GM18520 (cell line): ENCODE measurements at regions not wholly inside any gene's neighbourhood (a gene's known extent, or its start where the extent isn't known, plus 50 kb on each side); places are given as distances from the start of the nearest gene placed in this dataset.
"Not testable (repeated sequence)": the region's sequence is repeated elsewhere in the genome, so short reads cannot be mapped to it uniquely, and the experiment has no call there.

Experiments used
- ATAC-seq: cut with Tn5 transposase; IDR thresholded peaks from one replicate; pipeline ENCODE4 v1.9.1; 2021; ENCODE audit not compliant: unreplicated experiment

DNA sequence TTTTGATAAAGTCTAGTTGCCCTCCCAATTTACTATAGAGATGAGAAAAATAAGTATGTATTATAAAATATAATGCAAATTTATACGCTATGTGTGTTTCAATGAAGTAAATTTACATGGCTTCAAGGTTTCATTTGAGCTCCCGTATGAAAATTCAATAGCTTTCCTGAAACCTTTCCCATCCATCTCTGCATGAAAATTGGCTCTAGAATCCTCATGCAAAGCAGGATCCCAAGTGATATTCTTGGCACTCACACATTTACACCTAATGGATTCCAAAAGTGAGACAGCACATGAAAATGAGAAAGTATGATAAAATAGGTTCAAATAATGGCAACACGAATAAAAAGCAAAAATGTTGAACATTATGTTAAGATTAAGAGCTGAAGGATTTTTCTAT lies 1595.8 kb upstream of the SEL1L start:
- no peak for ATAC-seq

DNA sequence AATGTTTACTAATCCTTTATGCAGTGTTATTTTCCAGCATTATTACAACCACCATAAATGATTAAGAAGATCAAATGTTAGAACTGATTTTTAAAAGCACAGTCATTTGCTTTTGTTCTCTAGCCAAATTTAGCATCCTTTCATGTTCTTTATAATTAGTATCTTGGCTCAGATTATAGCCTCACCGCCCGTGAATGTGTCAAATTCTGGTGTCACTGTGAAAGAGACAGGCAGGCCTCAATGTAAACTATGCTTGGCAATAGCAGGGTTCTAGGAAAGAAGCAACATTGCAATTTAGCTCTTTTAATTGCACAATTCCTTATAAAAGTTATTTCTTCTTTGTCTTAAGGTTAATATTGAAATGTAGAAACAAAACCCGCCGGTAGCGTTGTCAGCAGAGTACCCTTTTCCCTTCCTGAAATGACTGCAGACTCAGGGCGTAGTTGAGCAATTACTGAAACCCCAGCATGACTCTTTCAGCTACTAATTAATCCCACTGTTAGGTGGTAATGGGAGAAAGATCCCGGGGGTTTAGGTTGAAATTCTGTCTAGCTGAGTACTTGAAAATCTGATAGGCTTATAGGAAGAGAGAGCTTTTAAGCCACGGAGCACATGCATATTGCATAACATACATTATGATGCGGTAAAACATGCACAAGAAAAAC lies 1600.5 kb upstream of the SEL1L start:
- no peak for ATAC-seq

DNA sequence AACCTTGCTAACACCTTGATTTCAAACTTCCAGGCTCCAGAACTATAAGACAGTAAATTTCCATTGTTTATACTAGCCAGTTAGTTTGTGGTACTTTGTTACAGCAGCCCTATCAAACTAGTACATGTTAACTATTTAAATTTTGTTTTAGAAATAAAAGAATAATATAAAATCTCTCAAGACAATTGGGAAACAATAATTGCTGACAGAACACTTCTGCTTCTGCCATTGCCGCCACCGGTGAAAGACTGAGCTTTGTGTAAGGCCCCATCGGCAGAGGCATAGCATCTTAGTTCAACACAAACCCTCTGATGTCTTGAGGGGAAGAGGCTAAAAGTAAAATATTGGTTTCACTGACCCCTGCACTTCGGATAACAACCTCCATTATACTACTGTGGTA lies 1607.1 kb upstream of the SEL1L start:
- no peak for ATAC-seq

DNA sequence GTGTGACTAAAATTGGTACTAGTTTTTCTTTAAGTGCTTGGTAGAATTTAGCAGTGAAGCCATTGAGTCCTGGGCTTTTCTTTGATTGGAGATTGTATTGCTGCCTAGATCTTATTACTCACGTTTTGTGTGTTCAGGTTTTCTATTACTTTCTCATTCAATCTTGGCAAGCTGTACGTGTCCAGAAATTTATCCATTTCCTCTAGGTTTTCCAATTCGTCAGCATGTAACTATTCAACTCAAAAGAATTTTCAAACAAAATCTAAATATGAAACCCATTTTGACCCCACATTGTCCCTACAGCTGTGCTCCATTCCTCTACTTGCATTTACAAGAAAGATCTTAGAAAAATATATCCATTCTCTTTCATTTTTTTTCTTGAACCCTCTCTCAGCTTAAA lies 1613.4 kb upstream of the SEL1L start:
- ATAC-seq: no peak

DNA sequence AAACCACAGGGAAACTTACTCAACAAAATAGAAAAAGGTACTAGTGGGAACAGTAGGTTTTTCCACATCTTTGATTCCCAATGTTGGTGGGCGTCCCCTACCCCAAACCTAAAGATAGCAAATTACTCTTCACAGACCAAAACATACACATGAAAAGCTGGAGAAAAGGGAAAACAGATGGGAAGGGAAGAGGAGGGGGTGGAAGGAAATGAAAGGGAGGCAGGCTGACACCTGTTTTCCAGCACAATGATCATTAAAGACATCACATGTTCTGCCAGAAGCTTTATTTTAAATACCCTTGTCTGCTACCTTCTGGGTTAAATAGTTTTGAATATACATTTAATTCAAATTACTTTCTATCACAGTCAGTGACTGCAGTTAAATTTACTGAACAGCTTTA lies 1617.9 kb upstream of the SEL1L start:
- no peak for ATAC-seq

DNA sequence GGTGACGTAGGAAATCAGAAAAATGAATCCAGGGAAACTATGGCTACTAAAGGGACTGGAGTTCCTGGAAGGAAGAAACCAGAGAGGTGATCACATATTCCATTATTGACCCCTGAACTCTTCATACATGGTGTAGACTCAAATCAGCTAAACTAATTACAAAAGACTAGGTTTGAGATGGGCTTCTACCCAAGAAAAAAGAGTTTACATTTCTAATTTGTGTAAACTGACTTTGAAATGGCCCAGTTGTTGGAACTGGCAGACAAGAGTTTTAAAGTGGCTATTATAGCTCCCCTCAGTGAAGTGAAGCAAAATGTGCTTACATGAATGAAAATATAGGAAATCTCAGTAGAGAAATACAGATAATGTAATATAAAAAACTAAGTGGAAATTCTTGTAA lies 1619.4 kb upstream of the SEL1L start:
- no peak for ATAC-seq

DNA sequence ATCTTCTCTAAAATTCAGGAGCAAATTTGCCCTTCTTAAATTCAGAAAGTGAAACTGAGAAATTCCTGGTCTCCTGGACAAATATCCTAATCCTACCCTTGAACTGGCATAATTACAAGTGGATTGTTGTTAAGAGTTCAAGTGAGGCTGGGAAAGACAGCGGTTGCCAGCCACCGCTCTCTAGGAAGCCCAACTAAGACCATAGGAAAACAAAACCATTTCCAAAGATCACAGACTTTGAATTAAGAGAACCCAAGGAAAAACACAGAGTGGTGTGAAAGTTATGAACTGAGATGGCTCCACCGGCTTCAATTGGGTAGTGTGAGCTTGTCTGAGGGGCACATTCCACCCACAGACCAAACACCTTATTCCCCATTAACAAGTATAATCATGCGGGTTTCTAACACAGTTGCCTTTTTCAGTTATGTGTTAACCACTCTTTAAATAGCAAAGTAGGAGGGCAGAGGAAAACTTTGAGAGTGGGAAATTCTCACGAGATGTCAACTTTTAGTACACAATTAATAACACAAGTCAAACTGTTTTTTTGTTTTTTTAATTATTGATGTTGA lies 1628.8 kb upstream of the SEL1L start:
- ATAC-seq: no peak

DNA sequence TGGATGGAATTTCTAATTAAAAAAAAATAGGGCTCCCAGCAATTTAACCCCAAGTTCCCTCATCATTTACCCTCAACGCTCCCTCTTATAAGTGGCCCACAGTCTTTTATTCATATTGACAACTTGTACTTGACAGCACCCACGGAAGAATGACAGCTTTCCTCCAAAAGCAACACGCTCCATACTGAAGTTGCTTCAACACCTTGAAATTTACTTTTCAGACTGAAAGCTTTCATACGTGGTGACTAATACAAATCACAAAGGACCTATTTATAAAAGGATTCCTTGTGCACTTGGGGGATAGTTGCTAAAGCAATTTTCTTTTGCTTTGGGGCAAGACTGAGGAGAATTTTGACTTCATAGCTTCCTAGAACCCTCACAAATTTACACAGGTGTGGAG lies 1629.4 kb upstream of the SEL1L start:
- ATAC-seq: no peak

DNA sequence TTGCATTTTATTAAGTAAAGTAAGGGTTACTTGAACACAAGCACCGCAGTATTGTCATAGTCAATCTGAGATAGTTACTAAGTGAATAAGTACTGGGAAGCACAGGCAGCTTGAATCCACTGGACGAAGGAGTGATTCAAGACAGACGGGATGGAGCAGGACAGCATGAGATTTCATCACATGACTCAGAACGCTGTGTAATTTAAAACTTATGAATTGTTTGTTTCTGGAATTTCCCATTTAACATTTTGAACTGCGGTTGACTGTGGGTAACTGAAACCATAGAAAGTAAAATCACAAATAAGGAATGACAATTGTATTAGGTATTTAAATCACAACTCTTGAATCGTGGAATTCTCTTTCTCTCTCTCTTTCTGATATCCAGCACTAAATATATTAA lies 1630.4 kb upstream of the SEL1L start:
- no peak for ATAC-seq

DNA sequence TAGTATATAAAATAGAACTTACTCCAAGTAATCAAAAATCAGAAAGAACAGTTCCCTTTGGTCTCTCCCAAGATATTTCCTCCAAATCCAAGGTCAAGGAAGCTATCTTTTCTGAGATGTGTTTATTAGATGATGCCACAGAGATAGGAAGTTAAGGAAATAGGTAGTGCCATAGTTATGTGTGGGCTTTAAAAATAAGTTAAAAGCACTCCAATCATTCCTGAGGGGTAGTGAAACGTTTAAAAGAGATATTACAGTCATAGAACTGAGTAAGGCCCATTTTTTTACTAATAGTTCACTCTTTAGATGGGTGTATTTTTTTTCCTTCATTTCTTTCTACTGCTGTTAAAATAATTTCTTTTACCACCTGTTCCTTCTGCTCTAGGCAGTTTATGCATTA lies 1630.9 kb upstream of the SEL1L start:
- ATAC-seq: no peak

DNA sequence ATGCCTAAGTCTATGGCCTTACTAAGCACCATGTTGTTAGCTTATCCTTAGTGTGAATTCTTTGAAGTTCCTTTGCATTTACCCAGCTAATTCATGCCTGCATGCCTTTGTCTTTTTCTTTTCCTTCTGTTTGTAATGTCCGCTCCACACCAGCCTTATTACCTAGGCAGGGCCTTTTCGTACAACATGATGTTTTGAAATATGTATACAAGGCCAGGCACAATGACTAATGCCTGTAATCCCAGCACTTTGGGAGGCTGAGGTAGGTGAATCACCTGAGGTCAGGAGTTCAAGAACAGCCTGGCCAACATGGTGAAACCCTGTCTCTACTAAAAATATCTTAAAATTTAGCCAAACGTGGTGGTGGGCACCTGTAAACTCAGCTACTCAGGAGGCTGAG lies 1636.5 kb upstream of the SEL1L start:
- no peak for ATAC-seq

DNA sequence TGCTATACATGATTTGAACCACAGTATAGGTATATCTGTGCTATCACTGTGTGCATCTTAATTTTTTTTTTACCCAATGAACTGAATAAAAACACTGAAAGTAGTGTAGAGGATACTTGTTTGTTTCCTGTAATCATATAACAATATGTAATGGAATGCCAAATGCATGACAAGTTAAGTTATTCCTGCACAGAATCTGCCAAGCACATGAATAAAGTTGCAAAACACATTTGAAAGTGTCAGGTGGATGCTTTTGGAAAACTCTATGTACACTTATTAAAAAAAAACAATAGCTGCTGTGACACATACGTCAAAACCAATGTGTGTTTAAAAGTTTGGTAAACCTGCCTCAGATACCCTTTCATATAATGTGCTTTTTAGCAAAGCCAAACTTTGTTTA lies 1638.1 kb upstream of the SEL1L start:
- no peak for ATAC-seq

DNA sequence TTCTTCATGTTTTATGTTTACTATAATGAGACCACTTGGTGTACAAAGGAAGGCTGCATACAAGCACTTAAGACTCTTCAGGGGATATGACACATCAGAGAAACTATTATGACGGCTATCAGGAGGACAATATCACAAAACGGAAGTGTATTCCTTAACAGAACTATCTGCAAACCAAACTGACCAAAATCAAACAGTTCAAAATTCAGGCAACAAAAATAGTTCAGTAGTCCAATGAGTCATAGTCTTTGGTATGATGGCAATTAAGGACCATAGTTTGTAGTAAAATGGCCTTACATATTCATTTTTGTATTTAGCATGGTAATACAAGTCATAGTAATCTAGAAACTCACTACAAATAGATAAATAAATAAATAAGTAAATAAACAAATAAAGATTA lies 1638.7 kb upstream of the SEL1L start:
- ATAC-seq: no peak

DNA sequence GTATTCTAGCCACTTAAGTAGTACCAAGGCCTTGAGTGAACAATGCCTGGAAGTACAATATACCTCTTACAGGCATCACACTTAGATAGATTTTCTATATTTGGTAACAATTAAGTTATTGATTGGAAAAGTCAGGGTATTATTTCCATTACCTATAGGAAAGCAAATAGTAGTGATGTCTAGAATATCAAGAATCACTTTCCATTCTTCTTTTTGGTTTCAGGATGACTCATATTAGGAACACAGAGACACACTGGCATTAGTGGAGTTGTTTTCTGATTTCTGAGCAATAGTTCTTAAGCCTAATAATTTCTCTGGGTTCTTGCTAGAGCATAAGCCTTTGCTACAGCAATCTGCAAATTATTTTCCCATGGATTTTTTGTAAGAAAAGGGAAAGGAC lies 1640.0 kb upstream of the SEL1L start:
- ATAC-seq: no peak

DNA sequence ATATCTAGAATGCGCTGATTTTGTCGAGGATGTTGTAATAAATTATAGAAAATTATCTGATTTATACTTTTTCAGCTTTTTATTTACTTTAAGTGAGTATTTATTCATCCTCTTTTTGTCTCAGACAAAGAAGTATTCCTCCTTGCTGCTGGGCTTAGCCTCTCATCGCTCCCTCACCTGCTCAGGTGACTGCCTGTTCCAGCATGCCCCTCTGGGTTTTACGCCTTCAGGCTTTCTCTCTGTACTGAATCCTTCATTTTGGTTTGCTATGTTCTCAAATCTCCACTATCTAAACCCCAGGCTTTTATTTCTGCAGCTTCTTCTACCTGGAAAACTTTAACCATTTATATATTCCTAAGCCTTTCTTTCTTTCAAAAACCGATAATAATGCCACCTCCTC lies 1650.9 kb upstream of the SEL1L start:
- ATAC-seq: no peak

DNA sequence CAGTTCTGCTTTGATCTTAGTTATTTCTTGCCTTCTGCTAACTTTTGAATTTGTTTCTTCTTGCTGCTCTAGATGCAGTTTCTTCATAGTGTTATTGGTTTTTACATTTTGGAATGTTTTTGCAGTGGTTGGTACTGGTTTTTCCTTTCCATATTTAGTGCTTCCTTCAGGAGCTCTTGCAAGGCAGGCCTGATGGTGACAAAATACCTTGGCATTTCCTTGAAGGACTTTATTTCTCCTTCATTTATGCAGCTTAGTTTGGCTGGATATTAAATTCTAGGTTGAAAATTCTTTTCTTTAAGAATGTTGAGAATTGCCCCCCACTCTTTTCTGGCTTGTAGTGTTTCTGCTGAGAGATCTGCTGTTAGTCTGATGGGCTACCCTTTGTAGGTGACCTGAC lies 1654.7 kb upstream of the SEL1L start:
- not testable (repeated sequence) for ATAC-seq

DNA sequence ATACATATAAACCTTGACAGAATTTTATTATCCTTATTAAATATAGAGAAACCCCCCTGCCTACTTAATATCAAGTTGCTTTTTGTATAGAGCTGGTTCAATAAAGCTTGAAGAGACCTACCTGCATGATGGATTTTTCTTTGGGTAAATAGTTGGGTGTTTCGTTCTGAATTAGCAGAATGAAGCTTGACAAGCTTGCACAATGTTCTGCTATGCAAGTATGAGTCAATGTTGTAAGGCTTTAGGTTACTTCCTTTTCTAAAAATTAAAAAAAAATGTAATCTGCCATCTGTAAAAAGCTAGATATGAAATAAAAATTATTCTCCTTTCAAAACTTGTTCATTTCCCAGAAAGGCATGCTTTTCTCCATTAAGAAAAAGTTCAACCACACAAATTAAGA lies 1662.6 kb upstream of the SEL1L start:
- ATAC-seq: no peak

DNA sequence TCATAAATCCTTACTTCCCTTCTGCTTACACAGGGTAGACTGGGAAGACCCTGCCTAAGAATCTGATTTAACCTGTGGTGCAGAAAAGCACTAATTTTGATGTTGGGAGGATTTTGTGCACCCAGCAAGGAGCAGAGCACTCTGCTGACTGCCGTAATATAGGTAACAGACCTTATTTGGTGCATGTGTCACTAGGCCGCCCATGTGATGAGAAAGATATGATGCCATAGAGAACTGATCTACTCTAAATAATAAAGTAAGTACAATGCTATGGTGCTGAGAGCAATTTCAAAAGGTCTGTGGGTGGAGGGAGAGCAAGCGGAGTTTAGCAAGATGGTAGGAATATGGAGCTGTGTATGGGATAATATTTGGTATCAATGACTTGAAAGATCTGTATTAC lies 1663.6 kb upstream of the SEL1L start:
- no peak for ATAC-seq

DNA sequence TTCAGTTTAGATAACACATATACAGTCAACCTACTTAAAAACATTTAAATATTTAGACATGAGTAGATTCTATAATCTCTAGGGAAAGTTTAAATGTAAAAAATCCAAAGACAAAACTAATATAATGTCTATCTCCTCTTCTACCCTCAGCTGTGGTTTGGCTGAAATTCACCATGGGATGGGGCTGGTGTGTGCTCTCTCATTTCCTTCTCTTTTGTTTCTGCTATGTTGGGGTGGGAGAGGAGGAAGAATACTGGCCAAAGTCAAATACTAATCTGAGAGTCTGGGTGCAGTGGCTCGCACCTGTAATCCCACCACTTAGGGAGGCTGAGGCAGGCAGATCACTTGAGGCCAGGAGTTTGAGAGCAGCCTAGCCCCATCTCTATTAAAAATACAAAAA lies 1673.9 kb upstream of the SEL1L start:
- no peak for ATAC-seq

DNA sequence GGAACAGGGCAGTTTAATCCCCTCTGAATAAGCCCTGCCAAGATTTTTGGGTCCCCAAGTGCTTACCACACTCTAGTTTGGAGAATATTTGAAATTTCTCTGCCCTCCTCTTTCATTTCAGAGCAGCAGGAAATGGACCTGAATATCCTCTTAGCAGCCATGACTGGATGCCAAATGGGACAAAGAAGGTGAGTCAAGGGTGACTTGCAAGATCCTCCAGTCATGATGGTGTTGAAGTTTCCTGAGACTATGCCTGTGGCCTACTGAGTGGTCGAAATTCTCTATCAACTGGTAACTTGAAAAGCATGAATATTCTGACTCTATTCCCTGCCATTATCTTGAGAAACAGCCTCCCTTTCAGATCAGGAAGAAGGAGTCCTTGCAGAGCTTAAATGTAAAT lies 1674.7 kb upstream of the SEL1L start:
- ATAC-seq: no peak

DNA sequence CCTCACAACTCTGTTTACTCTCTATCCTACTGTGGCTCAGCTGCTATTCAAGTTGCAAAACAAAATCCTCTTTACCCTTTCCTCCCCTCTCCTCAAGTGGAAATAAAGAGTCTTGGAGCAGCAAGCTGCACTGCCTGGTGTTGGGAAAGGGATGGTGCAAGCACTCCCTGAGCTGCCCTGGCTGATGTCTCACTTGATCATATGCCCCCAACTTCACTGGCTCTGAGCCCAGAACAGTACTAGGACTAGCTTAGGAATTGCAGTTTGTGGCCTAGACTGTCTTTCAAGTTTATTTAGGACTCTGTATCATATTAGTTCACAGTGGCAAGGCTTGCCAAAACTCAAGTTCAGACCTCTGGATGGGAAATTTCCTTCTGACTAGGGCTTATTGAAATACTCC lies 1683.8 kb upstream of the SEL1L start:
- no peak for ATAC-seq

DNA sequence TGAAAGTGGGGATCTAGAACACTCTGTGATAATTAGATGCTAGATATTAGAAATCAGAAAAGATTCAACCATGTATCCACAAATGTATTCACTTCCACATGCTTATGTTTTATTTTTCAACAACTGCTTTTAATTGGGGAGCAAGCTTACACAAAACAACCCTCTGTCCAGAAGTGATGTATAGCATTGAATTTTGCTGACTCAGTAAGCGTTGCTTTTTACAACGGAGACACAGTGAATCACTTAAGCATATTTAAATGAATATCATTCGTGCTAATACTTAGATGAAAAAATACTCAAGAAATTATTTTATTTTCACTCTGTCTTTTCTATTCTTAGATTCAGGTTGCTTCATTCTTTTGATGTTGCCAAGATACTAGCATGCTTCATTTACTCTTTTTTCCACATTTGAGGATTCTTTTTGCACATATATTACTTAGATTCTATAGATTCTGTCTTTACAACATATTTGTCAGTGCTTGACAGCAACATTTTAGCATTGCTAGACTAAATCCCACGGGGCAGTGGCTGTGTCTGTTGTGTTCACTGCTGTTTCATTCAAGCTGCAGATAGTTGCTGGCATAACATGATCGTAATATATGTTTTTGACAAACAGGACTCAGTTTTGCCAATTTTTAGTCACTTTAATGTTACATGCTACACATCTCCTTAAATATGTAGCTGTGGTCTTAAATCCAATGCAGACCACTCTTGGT lies 1714.4 kb upstream of the SEL1L start:
- no peak for ATAC-seq

DNA sequence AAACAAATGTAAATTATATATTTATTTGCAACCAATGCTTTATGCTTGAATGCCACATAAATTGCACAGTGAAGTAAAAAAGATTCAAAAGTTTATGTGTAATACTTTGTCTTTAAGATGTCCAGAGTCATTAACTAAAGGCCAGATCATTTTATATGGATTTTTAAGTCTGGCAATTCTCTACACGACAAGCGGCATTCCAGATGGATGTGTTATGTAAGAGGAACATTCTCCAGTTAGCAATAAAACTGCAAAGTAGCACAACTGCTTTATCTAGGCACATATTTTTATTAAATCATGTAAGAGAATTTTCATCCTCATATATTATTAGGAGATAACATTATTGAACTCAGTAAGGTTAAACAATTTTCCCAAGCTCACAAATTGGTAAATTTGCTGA lies 1717.7 kb upstream of the SEL1L start:
- ATAC-seq: no peak
